H1 (cell line): ENCODE measurements at regions not wholly inside any gene's neighbourhood (a gene's known extent, or its start where the extent isn't known, plus 50 kb on each side); places are given as distances from the start of the nearest gene placed in this dataset.

Experiments
- TF ChIP-seq, protein P1 (sequence below), 3 experiments: IDR thresholded peaks; 1 replicate in 2 of 3; 2 replicates in 1 of 3; pipeline versions ENCODE4 v1.5.1 to v1.6.1; 2011; ENCODE audit warnings: low read length in 3 of 3, mild to moderate bottlenecking in 3 of 3, inconsistent platforms in 2 of 3, low read depth in 1 of 3, moderate library complexity in 1 of 3; ENCODE audit not compliant: insufficient read depth in 1 of 3; ENCODE audit errors: control extremely low read depth in 1 of 3
- TF ChIP-seq, protein P2 (sequence below): IDR thresholded peaks from 2 replicates; pipeline ENCODE4 v1.6.1; 2012; ENCODE audit warnings: inconsistent platforms

DNA sequence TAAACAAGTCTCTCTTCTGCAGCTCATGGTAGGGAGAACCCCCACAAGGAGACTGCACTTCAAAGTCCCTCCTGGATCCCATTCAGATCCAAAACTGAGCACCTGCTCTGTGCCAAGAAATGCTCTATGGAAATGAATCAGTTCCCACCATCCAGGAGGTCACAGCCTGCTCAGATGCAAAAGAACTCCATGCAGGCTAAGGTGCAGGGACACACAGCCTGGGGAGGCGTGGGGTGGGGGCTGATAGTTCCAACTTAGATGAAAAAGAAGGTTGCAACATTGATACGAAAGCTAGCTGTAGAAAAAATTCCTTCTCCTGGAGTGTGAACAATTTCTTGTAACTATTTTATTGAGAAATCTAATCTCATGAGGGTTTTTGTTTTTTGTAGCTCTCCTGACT lies 111.0 kb upstream of the TMEM170B start:
- TF ChIP-seq, protein P1, sequence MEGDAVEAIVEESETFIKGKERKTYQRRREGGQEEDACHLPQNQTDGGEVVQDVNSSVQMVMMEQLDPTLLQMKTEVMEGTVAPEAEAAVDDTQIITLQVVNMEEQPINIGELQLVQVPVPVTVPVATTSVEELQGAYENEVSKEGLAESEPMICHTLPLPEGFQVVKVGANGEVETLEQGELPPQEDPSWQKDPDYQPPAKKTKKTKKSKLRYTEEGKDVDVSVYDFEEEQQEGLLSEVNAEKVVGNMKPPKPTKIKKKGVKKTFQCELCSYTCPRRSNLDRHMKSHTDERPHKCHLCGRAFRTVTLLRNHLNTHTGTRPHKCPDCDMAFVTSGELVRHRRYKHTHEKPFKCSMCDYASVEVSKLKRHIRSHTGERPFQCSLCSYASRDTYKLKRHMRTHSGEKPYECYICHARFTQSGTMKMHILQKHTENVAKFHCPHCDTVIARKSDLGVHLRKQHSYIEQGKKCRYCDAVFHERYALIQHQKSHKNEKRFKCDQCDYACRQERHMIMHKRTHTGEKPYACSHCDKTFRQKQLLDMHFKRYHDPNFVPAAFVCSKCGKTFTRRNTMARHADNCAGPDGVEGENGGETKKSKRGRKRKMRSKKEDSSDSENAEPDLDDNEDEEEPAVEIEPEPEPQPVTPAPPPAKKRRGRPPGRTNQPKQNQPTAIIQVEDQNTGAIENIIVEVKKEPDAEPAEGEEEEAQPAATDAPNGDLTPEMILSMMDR (IDR thresholded peaks at IDR 0.05; ENCODE audit: control extremely low read depth in 1 of 3, insufficient read depth in 1 of 3, low read depth in 1 of 3, low read length in 3 of 3) = no peak
- TF ChIP-seq, protein P2, sequence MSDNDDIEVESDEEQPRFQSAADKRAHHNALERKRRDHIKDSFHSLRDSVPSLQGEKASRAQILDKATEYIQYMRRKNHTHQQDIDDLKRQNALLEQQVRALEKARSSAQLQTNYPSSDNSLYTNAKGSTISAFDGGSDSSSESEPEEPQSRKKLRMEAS = no peak
